Ovary (tissue), 7 donors: ENCODE measurements at regions not wholly inside any gene's neighbourhood (a gene's known extent, or its start where the extent isn't known, plus 50 kb on each side); places are given as distances from the start of the nearest gene placed in this dataset.

ENCODE experiments used
- DNase-seq, 5 donors: peaks; one replicate each; pipeline ENCODE4 v3.0.0-alpha.2; 2019 to 2020
- H3K27ac ChIP-seq, 2 donors: fragments of 200-600 bp; one replicate each; pipeline versions ENCODE4 v1.5.1 to v1.8.0; 2019 to 2022
- H3K27me3 ChIP-seq: fragments of 200-600 bp; one replicate; pipeline ENCODE4 v1.8.0; 2022
- H3K36me3 ChIP-seq: fragments of 200-600 bp; sonication (generic); one replicate; pipeline ENCODE4 v1.5.1; 2019
- H3K4me1 ChIP-seq: one replicate; pipeline ENCODE4 v1.8.1; 2013; ENCODE audit warnings: mild to moderate bottlenecking, moderate library complexity; ENCODE audit not compliant: insufficient read depth
- H3K4me3 ChIP-seq: fragments of 200-600 bp; sonication (generic); one replicate; pipeline ENCODE4 v1.5.1; 2017
- H3K9me3 ChIP-seq, 2 donors: fragments of 200-600 bp in 1 of 2; sonication (generic) in 1 of 2; one replicate each; pipeline versions ENCODE4 v1.5.1 to v1.8.1; 2013 to 2019; ENCODE audit warnings: mild to moderate bottlenecking in 1 of 2, moderate library complexity in 1 of 2
- EP300 ChIP-seq: sonication (generic); formaldehyde crosslinking; IDR thresholded peaks from one replicate; pipeline ENCODE4 v1.6.1; 2017; ENCODE audit warnings: antibody characterized with exemption
- POLR2A ChIP-seq: fragments of 450-650 bp; IDR thresholded peaks from one replicate; pipeline ENCODE4 v1.6.1; 2017; ENCODE audit warnings: antibody characterized with exemption, mild to moderate bottlenecking, moderate library complexity
- WGBS, 3 donors: extraction: QIAGEN DNeasy Blood & Tissue Kit in 1 of 3; methylation state at CpG; one replicate each; pipeline versions ENCODE4 v1.1.5 to v1.1.7; 2013 to 2017; 5-methylcytosine and 5-hydroxymethylcytosine counted together
- intact Hi-C, 4 donors: fragments of 100-400 bp; cut with DNase I; formaldehyde crosslinking; loops; one replicate each; pipeline versions ENCODE4 v1.11.0 to v1.15.1; 2022 to 2023
- TF ChIP-seq, protein P1 (sequence below), 3 donors: fragments of 450-650 bp in 2 of 3; fragments of 200-600 bp in 1 of 3; IDR thresholded peaks; one replicate each; pipeline versions ENCODE4 v1.5.1 to v1.8.0; 2016 to 2022; ENCODE audit warnings: antibody characterized with exemption in 3 of 3, mild to moderate bottlenecking in 1 of 3
- donor health status: DM: no; HTN: no; CAD: no; lungs with moderate emphysema.
- donor health status: DM: no; HTN: no; CAD: no.
- donor health status: Bipolar disorder and iron deficiency.
- donor health status: DM: no; HTN: no; CAD: no.
- donor health status: DM: yes; HTN: yes; CAD: no.

GRCh38 chr2:156837635-156838370 lies 401.6 kb downstream of the GPD2 start:
- intact Hi-C loops, result no loop called here
- H3K36me3 ChIP-seq, result no peaks in the 10 kb centered on the region
- TF ChIP-seq POLR2A (no peak), EP300 (no peak)
- TF ChIP-seq, protein P1, sequence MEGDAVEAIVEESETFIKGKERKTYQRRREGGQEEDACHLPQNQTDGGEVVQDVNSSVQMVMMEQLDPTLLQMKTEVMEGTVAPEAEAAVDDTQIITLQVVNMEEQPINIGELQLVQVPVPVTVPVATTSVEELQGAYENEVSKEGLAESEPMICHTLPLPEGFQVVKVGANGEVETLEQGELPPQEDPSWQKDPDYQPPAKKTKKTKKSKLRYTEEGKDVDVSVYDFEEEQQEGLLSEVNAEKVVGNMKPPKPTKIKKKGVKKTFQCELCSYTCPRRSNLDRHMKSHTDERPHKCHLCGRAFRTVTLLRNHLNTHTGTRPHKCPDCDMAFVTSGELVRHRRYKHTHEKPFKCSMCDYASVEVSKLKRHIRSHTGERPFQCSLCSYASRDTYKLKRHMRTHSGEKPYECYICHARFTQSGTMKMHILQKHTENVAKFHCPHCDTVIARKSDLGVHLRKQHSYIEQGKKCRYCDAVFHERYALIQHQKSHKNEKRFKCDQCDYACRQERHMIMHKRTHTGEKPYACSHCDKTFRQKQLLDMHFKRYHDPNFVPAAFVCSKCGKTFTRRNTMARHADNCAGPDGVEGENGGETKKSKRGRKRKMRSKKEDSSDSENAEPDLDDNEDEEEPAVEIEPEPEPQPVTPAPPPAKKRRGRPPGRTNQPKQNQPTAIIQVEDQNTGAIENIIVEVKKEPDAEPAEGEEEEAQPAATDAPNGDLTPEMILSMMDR (IDR thresholded peaks at IDR 0.05), result no peak
- no peak overlapping the region for H3K4me3 ChIP-seq
- no peak for DNase-seq
- H3K9me3 ChIP-seq, result no peaks in the 10 kb centered on the region
- H3K27ac ChIP-seq, result no peak overlapping the region
- H3K4me1 ChIP-seq, result no peaks in the 10 kb centered on the region
- H3K27me3 ChIP-seq, result no peaks in the 10 kb centered on the region
- WGBS, 3 donors, result 61 to 65% (median 61%) methylated on average over 6 of the region's 6 CpGs

DNA sequence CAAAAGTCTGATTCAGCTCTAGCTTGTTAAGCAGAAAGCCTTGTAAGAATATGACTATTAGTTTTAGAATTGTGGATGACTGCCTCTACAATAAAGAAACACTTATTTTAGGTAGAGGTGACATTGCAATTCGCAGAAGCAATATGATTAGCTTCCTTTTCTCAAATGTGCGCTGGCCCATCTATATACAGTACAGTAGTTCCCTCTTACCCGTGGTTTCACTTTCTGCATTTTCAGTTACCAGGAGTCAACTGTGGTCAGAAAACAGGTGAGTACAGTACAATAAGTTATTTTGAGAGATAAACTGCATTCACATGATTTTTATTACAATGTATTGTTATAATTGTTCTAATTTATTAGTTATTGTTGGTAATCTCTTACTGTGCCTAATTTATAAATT lies 405.1 kb downstream of the GPD2 start:
- no peaks in the 10 kb centered on the region for H3K4me1 ChIP-seq
- 94 to 95% (median 94%) methylated on average over 3 of the region's 3 CpGs for WGBS, 3 donors
- H3K27ac ChIP-seq, result no peak overlapping the region
- intact Hi-C loops, result no loop called here
- H3K27me3 ChIP-seq, result no peaks in the 10 kb centered on the region
- no peaks in the 10 kb centered on the region for H3K9me3 ChIP-seq
- no peak for TF ChIP-seq EP300
- TF ChIP-seq, protein P1 (IDR thresholded peaks at IDR 0.05), result no peak
- TF ChIP-seq POLR2A, result no peak
- no peaks in the 10 kb centered on the region for H3K36me3 ChIP-seq
- H3K4me3 ChIP-seq, result no peak overlapping the region
- no peak for DNase-seq

GRCh38 chr2:156845806-156846558 lies 409.8 kb downstream of the GPD2 start:
- WGBS, 3 donors, result 44 to 54% (median 45%) methylated on average over 4 of the region's 4 CpGs
- no peak for TF ChIP-seq POLR2A
- TF ChIP-seq, protein P1 (IDR thresholded peaks at IDR 0.05), result no peak
- no peak for TF ChIP-seq EP300
- intact Hi-C loops, result no loop called here

DNA sequence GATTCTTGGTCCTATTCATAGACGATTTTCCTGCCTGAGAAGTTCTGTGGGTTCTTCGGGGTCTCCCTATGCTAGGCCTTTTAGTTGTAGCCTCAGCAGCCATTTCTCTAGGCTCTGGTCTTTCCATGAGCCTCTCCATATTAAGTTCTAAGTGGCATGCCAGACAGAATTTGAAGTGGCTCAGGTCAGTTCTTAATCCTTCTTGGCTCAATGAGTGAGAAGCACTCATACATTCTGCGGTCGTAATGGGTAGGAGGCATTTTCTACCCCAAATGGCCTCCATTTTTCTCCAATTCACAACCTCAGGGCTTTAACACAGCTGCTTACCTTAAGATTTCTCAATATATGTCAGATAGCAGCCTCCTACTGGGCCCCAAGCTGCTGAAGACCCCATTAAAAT lies 405.3 kb upstream of the GALNT5 start:
- WGBS, 3 donors, result 91 to 96% (median 95%) methylated on average over 4 of the region's 4 CpGs

More at GRCh38 chr2:156845806-156846558, 409.8 kb downstream of the GPD2 start:
- Histone ChIP-seq H3K36me3 (no peaks in the 10 kb centered on the region), H3K27me3 (no peaks in the 10 kb centered on the region), H3K27ac (peak overlapping the region in 1 of 2 donors; percentile 37), H3K4me1 (no peaks in the 10 kb centered on the region), H3K4me3 (no peak overlapping the region), H3K9me3 (no peaks in the 10 kb centered on the region)
- DNase-seq, result no peak

More for the DNA sequence above, 405.3 kb upstream of the GALNT5 start:
- TF ChIP-seq, protein P1 (IDR thresholded peaks at IDR 0.05), result no peak
- TF ChIP-seq EP300 (no peak), POLR2A (no peak)
- no peaks in the 10 kb centered on the region for H3K9me3 ChIP-seq
- no peaks in the 10 kb centered on the region for H3K27me3 ChIP-seq
- no peak overlapping the region for H3K27ac ChIP-seq
- no peak for DNase-seq
- intact Hi-C loops, result no loop called here
- H3K4me1 ChIP-seq, result no peaks in the 10 kb centered on the region
- no peaks in the 10 kb centered on the region for H3K36me3 ChIP-seq
- H3K4me3 ChIP-seq, result no peak overlapping the region
